ENCODE measurements at regions not wholly inside any gene's neighbourhood (a gene's known extent, or its start where the extent isn't known, plus 50 kb on each side); places are given as distances from the start of the nearest gene placed in this dataset.

- intact Hi-C loops (cut with DNase I) = no loop called here
- TF ChIP-seq, protein P1, sequence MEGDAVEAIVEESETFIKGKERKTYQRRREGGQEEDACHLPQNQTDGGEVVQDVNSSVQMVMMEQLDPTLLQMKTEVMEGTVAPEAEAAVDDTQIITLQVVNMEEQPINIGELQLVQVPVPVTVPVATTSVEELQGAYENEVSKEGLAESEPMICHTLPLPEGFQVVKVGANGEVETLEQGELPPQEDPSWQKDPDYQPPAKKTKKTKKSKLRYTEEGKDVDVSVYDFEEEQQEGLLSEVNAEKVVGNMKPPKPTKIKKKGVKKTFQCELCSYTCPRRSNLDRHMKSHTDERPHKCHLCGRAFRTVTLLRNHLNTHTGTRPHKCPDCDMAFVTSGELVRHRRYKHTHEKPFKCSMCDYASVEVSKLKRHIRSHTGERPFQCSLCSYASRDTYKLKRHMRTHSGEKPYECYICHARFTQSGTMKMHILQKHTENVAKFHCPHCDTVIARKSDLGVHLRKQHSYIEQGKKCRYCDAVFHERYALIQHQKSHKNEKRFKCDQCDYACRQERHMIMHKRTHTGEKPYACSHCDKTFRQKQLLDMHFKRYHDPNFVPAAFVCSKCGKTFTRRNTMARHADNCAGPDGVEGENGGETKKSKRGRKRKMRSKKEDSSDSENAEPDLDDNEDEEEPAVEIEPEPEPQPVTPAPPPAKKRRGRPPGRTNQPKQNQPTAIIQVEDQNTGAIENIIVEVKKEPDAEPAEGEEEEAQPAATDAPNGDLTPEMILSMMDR (IDR thresholded peaks at IDR 0.05) = no peak
- Histone ChIP-seq H3K36me3 (no peaks in the 10 kb centered on the region), H3K9me3 (no peaks in the 10 kb centered on the region), H3K27ac (no peak overlapping the region), H3K4me1 (no peaks in the 10 kb centered on the region), H3K4me3 (no peak overlapping the region), H3K9ac (ENCODE audit: low read depth in 2 of 2, low read length in 2 of 2) (no peak overlapping the region), H3K27me3 (no peaks in the 10 kb centered on the region)
- DNase-seq = no peak
Measured at GRCh38 chr15:37876900-37877299, 57.5 kb upstream of the TMCO5A start.

DNA sequence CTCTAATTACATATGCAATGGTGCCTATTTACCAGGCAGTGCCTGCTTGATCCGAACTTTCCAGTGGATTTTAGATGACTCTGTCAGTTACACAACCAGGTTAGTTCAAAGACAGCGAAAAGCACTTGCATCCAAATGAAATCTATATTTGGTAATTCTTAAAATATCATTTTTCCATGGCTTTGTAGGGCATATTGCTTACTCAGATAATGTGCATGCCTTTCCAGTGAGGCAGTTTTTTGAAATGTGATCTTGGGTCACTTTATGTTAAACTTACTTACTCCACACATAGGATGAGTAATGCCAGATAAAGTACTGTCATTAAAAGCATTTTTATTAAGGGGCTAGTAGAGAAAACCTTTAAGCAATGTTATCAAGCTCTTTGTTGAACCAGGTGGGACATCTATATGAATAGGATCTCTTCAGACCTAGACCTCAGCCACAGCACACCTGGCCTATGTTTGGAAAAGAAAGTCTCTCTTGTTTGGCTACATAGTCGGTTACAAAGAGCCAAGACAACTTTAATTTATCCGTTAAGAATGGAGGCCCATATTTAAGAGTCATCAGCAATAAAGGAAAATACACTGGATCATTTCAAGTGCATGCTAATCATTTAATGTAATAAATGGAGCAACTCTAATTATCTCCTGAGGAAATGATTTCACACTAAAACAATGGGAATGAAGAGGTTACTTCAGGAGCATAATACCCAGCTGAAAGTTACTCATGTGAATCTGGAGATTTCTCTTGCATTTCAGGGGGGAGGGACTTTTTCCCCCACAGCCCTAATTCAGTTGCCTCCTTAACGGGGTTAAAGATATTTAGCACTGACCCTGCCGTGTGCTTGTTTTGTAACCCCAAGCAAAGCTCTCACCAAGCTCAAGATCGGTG is 56.3 kb upstream of the TMCO5A start:
- H3K9ac ChIP-seq (ENCODE audit: low read depth in 2 of 2, low read length in 2 of 2) = no peak overlapping the region
- no peaks in the 10 kb centered on the region for H3K27me3 ChIP-seq
- H3K4me3 ChIP-seq = no peak overlapping the region
- H3K27ac ChIP-seq = no peak overlapping the region
- intact Hi-C loops (cut with DNase I) = no loop called here
- H3K36me3 ChIP-seq = no peaks in the 10 kb centered on the region
- no peaks in the 10 kb centered on the region for H3K4me1 ChIP-seq
- TF ChIP-seq, protein P1 (IDR thresholded peaks at IDR 0.05) = no peak
- no peak for DNase-seq
- no peaks in the 10 kb centered on the region for H3K9me3 ChIP-seq

- no peak overlapping the region for H3K9ac ChIP-seq (ENCODE audit: low read depth in 2 of 2, low read length in 2 of 2)
- H3K4me1 ChIP-seq = no peaks in the 10 kb centered on the region
- H3K4me3 ChIP-seq = no peak overlapping the region
- no peaks in the 10 kb centered on the region for H3K9me3 ChIP-seq
- H3K27me3 ChIP-seq = no peaks in the 10 kb centered on the region
- no peak overlapping the region for H3K27ac ChIP-seq
- TF ChIP-seq, protein P1 (IDR thresholded peaks at IDR 0.05) = peak; percentile 54
- intact Hi-C loops (cut with DNase I) = loop anchor here (10.0 kb wide), 2 partner anchors 115 to 995 kb away; no protein-coding TSS in a partner anchor
- DNase-seq = no peak
- no peaks in the 10 kb centered on the region for H3K36me3 ChIP-seq
Measured at GRCh38 chr15:37880009-37880834, 54.2 kb upstream of the TMCO5A start.

- Histone ChIP-seq H3K36me3 (no peaks in the 10 kb centered on the region), H3K9me3 (no peaks in the 10 kb centered on the region), H3K4me1 (no peaks in the 10 kb centered on the region), H3K4me3 (no peak overlapping the region), H3K27ac (no peak overlapping the region), H3K27me3 (no peaks in the 10 kb centered on the region), H3K9ac (ENCODE audit: low read depth in 2 of 2, low read length in 2 of 2) (no peak overlapping the region)
- intact Hi-C loops (cut with DNase I) = loop anchor here (10.0 kb wide), 2 partner anchors 116 to 996 kb away; no protein-coding TSS in a partner anchor
- TF ChIP-seq, protein P1 (IDR thresholded peaks at IDR 0.05) = no peak
- DNase-seq = no peak
Measured at GRCh38 chr15:37880835-37881153, 53.6 kb upstream of the TMCO5A start.

DNA sequence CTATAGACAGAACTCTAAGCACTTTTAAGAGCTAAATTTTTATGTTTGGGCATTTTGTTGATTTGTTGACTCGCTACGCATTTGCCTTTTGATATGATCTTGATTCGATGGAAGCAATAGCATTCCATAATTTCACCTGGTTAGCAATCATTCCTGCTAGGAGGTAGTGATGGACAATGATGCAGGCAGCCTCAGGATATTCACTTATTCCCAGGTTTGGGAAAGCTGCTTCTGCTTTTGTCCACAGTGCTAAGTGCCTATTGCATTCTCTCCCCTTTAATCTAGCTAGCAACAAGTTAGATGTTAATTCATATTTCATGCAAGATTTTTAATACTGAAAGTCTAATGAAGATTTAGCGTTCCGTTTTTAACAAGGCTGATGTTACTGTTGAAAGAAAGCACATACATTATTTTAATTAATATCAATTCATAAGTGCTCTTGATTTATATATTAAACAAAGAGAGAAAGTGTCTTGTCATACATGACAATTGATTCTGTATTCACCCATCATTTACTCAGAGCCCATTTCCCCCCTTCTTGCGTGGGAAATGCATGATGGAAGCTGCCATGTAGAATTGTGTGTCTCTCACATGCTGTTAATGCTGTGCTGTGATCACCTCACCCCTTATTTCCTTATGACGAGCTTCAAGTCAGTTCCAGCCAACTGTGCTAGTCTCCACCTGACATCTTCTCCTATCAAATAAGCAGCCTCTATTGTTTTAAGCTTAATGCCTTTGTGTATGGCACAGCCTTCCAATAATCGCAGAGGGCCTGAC is 53.0 kb upstream of the TMCO5A start:
- TF ChIP-seq, protein P1 (IDR thresholded peaks at IDR 0.05) = no peak
- DNase-seq = no peak
- no peaks in the 10 kb centered on the region for H3K4me1 ChIP-seq
- no peaks in the 10 kb centered on the region for H3K27me3 ChIP-seq
- H3K9me3 ChIP-seq = no peaks in the 10 kb centered on the region
- intact Hi-C loops (cut with DNase I) = loop anchor here (10.0 kb wide), 2 partner anchors 117 to 997 kb away; no protein-coding TSS in a partner anchor
- H3K4me3 ChIP-seq = no peak overlapping the region
- H3K27ac ChIP-seq = no peak overlapping the region
- no peaks in the 10 kb centered on the region for H3K36me3 ChIP-seq
- no peak overlapping the region for H3K9ac ChIP-seq (ENCODE audit: low read depth in 2 of 2, low read length in 2 of 2)
